Gastroesophageal sphincter (tissue), 4 donors: ENCODE measurements at regions not wholly inside any gene's neighbourhood (a gene's known extent, or its start where the extent isn't known, plus 50 kb on each side); places are given as distances from the start of the nearest gene placed in this dataset.

ENCODE experiments used
- ATAC-seq: fragments of 150-250 bp; one replicate; pipeline ENCODE4 v1.9.1; 2016; ENCODE audit warnings: mild to moderate bottlenecking, moderate library complexity
- H3K27ac ChIP-seq, 4 donors: fragments of 200-600 bp; sonication (generic) in 3 of 4; 1 replicate in 3 of 4; 2 replicates in 1 of 4; pipeline ENCODE4 v1.5.1; 2016 to 2019
- H3K27me3 ChIP-seq: fragments of 200-600 bp; sonication (generic); one replicate; pipeline ENCODE4 v1.5.1; 2019
- H3K36me3 ChIP-seq, 2 donors: fragments of 200-600 bp; sonication (generic); one replicate each; pipeline ENCODE4 v1.5.1; 2019; ENCODE audit warnings: control low read depth in 1 of 2
- H3K4me1 ChIP-seq, 3 donors: fragments of 200-600 bp; sonication (generic); 1 replicate in 2 of 3; 2 replicates in 1 of 3; pipeline ENCODE4 v1.5.1; 2016 to 2019; ENCODE audit warnings: control low read depth in 2 of 3
- H3K4me3 ChIP-seq, 2 donors: fragments of 200-600 bp; sonication (generic); one replicate each; pipeline ENCODE4 v1.5.1; 2019; ENCODE audit warnings: mild to moderate bottlenecking in 1 of 2, moderate library complexity in 1 of 2
- H3K9me3 ChIP-seq, 3 donors: fragments of 200-600 bp; sonication (generic); one replicate each; pipeline ENCODE4 v1.5.1; 2017 to 2019; ENCODE audit warnings: control low read depth in 2 of 3
- EP300 ChIP-seq: sonication (generic); formaldehyde crosslinking; IDR thresholded peaks from one replicate; pipeline ENCODE4 v1.6.1; 2017; ENCODE audit warnings: antibody characterized with exemption, mild to moderate bottlenecking
- POLR2A ChIP-seq, 2 donors: fragments of 450-650 bp; IDR thresholded peaks; one replicate each; pipeline ENCODE4 v1.6.1; 2017; ENCODE audit warnings: antibody characterized with exemption in 2 of 2, mild to moderate bottlenecking in 2 of 2, moderate library complexity in 1 of 2
- POLR2AphosphoS5 ChIP-seq: sonication (generic); formaldehyde crosslinking; IDR thresholded peaks from one replicate; pipeline ENCODE4 v1.6.1; 2017; ENCODE audit warnings: antibody characterized with exemption
- WGBS, 2 donors: methylation state at CpG; one replicate each; pipeline ENCODE4 v1.1.5; 2018; ENCODE audit warnings: low coverage in 1 of 2; 5-methylcytosine and 5-hydroxymethylcytosine counted together
- TF ChIP-seq, protein P1 (sequence below), 4 experiments: fragments of 200-600 bp in 2 of 4; fragments of 450-650 bp in 2 of 4; sonication (generic) in 1 of 4; IDR thresholded peaks; one replicate each; pipeline ENCODE4 v1.5.1; 2017 to 2019; ENCODE audit warnings: antibody characterized with exemption in 4 of 4, mild to moderate bottlenecking in 2 of 4, moderate library complexity in 2 of 4

DNA sequence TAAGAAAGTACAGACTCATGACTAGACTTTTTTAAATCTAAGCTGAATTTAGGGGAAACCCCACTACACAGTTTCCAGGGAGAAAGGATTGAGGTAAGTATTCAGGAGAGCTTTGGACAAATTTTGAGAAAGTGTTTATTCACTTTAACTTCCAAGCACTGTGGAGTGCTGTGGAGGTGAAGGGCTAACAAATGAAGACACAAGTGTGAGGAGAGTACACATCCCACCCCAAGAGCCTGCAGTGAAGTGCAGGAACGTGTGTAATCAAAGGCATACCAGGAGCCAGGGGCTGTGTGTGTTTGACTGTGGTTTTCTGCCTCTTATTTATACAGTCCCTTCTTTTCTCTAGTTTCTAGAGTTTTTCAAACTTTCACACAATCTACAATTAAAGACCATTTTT lies 118.3 kb downstream of the CMPK2 start:
- Histone ChIP-seq H3K4me1 (no peaks in the 10 kb centered on the region), H3K36me3 (no peaks in the 10 kb centered on the region), H3K27me3 (peaks cover 4% of the 10 kb centered on the region), H3K27ac (no peak overlapping the region), H3K9me3 (no peaks in the 10 kb centered on the region), H3K4me3 (no peak overlapping the region)
- ATAC-seq: no peak
- WGBS, 2 donors: 38 to 40% methylated on average over 1 of the region's 1 CpG
- TF ChIP-seq POLR2A (IDR thresholded peaks at IDR 0.05) (no peak), POLR2AphosphoS5 (no peak), EP300 (no peak)
- TF ChIP-seq, protein P1, sequence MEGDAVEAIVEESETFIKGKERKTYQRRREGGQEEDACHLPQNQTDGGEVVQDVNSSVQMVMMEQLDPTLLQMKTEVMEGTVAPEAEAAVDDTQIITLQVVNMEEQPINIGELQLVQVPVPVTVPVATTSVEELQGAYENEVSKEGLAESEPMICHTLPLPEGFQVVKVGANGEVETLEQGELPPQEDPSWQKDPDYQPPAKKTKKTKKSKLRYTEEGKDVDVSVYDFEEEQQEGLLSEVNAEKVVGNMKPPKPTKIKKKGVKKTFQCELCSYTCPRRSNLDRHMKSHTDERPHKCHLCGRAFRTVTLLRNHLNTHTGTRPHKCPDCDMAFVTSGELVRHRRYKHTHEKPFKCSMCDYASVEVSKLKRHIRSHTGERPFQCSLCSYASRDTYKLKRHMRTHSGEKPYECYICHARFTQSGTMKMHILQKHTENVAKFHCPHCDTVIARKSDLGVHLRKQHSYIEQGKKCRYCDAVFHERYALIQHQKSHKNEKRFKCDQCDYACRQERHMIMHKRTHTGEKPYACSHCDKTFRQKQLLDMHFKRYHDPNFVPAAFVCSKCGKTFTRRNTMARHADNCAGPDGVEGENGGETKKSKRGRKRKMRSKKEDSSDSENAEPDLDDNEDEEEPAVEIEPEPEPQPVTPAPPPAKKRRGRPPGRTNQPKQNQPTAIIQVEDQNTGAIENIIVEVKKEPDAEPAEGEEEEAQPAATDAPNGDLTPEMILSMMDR (IDR thresholded peaks at IDR 0.05): no peak

DNA sequence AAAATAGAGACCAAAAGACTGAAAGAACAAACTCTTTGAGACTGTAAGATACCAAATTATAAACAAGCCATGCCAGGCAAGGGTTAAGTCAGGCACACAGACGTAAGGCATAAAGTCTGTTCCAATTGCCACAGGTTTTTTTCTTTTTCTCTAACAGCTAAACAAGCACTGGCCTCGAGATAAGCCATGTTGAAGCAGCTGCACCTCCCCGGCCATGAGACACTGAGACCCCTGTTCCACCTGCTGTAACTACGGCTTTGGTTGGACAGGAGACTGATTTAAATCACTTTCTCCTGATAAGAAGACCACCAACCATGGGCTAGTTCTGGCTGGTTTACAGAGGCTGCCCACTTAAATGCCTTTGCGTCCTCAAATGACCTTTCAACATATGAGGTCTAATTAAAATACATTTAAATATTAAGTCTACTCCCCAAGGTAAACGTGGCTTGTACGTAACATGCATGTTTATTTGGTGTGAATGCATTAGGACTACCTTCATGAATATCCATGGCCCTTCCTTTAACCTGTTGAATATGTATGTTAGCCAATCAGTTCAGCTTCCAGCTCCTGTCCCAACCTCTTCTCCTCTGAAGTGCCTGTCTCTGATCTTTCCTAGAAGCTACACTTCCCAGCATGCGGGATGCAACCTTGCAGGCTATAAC lies 117.2 kb downstream of the CMPK2 start:
- TF ChIP-seq EP300 (no peak), POLR2AphosphoS5 (no peak), POLR2A (IDR thresholded peaks at IDR 0.05) (no peak)
- TF ChIP-seq, protein P1 (IDR thresholded peaks at IDR 0.05): no peak
- ATAC-seq: no peak
- H3K4me3 ChIP-seq: no peak overlapping the region
- peaks cover 4% of the 10 kb centered on the region for H3K27me3 ChIP-seq
- H3K9me3 ChIP-seq: no peaks in the 10 kb centered on the region
- H3K4me1 ChIP-seq: no peaks in the 10 kb centered on the region
- no peaks in the 10 kb centered on the region for H3K36me3 ChIP-seq
- H3K27ac ChIP-seq: no peak overlapping the region
- 63 to 66% methylated on average over 7 to 8 of the region's 8 CpGs for WGBS, 2 donors

DNA sequence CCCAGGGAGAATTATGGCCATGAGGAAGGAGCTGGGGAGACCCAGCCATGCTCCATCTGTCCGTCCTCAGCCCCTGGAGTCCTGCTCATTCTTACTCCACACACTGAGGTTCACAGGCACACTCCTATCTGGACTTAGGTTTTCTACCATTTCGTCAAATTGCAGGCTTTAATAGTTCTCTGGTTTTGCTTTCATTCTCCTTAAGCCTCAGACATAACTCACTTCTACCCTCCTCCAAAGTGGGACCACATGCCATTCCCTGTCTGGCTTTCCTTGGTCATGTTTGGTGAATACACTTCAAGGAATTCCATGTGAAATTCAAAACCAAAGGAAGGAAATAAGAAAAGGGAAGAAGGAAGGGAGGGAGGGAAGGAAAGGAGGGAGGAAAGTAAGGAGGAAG lies 115.7 kb downstream of the CMPK2 start:
- Histone ChIP-seq H3K36me3 (no peaks in the 10 kb centered on the region), H3K4me3 (no peak overlapping the region), H3K27me3 (peaks cover 4% of the 10 kb centered on the region), H3K9me3 (no peaks in the 10 kb centered on the region), H3K4me1 (no peaks in the 10 kb centered on the region), H3K27ac (no peak overlapping the region)
- no peak for ATAC-seq
- TF ChIP-seq POLR2A (IDR thresholded peaks at IDR 0.05): no peak
- no peak for TF ChIP-seq EP300
- TF ChIP-seq POLR2AphosphoS5: no peak
- TF ChIP-seq, protein P1 (IDR thresholded peaks at IDR 0.05): no peak
- WGBS, 2 donors: 49 to 90% methylated on average over 2 of the region's 2 CpGs

DNA sequence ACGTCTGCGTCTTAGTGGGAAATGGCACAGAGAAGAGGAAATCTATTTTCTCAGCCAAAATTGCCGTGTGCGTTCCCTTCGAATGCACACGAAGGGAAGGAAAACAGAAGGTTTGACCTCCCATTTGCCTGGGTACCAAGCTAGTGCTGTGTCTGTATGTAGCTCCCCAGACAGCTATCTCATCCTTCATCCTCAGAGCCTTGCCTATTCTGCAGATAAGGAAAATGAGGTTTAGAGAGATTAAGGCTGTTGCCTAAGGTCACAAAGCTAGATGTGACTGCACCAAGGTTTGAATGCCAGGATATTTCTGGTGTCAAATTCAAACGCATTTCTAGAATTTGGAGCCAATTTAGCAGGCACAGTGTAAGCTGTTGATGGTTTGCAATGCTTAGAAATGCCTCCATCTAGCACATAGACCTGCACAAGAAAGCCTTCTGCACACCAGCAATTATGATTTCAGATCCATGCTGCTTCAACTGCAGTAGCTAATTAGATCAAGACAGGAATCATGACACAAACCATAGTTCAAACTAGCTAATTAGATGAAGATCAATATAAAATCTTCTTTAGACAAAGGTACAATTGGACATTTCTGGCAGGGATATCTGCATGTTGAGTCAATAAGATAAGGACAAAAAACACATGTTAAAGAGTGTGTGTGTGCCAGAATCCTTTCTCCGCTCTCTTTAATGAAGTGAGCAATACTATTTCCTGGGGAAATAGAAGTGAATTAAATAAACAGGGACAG lies 115.1 kb downstream of the CMPK2 start:
- no peak overlapping the region for H3K4me3 ChIP-seq
- TF ChIP-seq POLR2AphosphoS5 (no peak), EP300 (no peak), POLR2A (IDR thresholded peaks at IDR 0.05) (no peak)
- TF ChIP-seq, protein P1 (IDR thresholded peaks at IDR 0.05): no peak
- H3K9me3 ChIP-seq: no peaks in the 10 kb centered on the region
- ATAC-seq: no peak
- no peaks in the 10 kb centered on the region for H3K4me1 ChIP-seq
- WGBS, 2 donors: 34 to 38% methylated on average over 7 to 8 of the region's 8 CpGs
- peaks cover 9% of the 10 kb centered on the region for H3K27me3 ChIP-seq
- H3K27ac ChIP-seq: no peak overlapping the region
- H3K36me3 ChIP-seq: no peaks in the 10 kb centered on the region

DNA sequence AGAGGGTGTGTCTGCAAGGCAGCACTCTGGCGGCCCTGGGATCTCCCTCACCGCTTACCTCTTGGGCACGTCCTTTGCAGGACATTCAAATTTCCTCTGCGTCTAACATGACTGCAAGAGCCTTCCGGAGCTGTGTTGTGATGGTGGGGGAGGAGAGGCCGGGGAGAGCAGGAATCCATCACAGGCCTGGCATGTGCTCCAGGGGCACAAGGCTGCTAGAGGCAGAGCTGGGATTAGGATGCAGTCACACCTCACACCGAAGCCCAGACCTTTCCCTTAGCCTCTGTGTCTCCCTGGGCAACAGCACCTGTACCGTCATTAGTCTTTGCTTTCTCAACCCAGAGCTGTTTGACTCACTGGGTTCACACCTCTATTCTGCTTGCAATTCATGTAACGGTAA lies 111.3 kb downstream of the CMPK2 start:
- no peaks in the 10 kb centered on the region for H3K4me1 ChIP-seq
- no peaks in the 10 kb centered on the region for H3K36me3 ChIP-seq
- H3K27ac ChIP-seq: no peak overlapping the region
- 55 to 69% methylated on average over 3 to 4 of the region's 9 CpGs for WGBS, 2 donors
- H3K4me3 ChIP-seq: no peak overlapping the region
- no peak for TF ChIP-seq POLR2AphosphoS5
- no peak for ATAC-seq
- peaks cover 24% of the 10 kb centered on the region for H3K27me3 ChIP-seq
- no peaks in the 10 kb centered on the region for H3K9me3 ChIP-seq
